GM12874 (cell line): ENCODE measurements at regions not wholly inside any gene's neighbourhood (a gene's known extent, or its start where the extent isn't known, plus 50 kb on each side); places are given as distances from the start of the nearest gene placed in this dataset.

ENCODE experiments used
- TF ChIP-seq, protein P1 (sequence below): IDR thresholded peaks from 2 replicates; pipeline ENCODE4 v1.5.1; 2011; ENCODE audit warnings: low read depth, mild to moderate bottlenecking, control low read depth, low read length, moderate library complexity; ENCODE audit not compliant: insufficient read depth

DNA sequence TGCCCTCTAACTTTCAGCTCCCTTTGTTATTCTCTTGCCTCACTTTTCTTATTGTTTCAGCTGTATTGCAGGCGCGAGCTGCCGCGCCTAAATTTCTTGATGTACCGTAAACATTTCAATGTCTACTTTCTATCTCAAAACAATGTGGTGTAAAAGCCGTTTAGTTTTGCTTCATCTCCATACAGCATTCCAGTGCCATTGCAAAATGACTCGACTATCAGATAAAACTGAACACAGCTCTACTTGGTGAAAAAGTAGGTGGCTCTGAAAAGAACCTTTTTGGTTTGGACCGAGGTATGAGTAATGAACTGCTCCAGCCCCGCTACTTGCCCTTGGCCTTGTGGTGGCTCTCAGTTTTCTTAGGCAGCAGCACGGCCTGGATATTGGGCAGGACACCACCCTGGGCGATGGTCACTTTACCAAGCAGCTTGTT lies 74.6 kb downstream of the OR2B2 start:
- TF ChIP-seq, protein P1, sequence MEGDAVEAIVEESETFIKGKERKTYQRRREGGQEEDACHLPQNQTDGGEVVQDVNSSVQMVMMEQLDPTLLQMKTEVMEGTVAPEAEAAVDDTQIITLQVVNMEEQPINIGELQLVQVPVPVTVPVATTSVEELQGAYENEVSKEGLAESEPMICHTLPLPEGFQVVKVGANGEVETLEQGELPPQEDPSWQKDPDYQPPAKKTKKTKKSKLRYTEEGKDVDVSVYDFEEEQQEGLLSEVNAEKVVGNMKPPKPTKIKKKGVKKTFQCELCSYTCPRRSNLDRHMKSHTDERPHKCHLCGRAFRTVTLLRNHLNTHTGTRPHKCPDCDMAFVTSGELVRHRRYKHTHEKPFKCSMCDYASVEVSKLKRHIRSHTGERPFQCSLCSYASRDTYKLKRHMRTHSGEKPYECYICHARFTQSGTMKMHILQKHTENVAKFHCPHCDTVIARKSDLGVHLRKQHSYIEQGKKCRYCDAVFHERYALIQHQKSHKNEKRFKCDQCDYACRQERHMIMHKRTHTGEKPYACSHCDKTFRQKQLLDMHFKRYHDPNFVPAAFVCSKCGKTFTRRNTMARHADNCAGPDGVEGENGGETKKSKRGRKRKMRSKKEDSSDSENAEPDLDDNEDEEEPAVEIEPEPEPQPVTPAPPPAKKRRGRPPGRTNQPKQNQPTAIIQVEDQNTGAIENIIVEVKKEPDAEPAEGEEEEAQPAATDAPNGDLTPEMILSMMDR: no peak

GRCh38 chr6:27836783-27837624 lies 75.2 kb downstream of the OR2B2 start:
- TF ChIP-seq, protein P1: no peak

DNA sequence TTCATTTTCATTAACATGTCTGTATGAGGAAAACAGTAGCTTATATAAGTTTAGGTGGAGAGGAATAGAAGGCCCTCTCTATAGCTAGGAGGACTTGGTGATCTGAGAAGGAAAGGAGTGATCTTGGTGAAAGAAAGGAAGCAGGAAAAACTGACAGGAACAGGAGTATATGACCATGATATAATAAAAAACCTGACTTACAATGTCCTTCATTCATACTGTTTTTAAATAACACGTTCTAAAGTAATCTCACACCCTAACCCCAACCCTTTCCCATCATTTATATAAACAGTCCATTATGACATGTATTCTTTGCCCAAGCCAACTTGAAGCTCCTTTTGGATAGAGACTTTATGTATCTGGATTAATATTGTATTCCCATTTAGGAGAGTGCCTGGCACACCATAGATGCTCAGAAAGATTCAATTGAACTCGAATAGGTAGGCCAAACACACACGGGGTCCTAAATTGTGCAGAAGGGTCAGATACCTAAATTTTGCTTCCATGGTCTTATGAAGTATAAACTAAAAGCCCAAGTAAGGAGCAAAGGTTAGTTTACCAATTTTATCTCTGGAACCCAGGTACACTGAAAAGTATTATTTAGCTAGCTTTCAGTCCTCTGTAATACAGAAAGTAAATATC lies 75.9 kb downstream of the OR2B2 start:
- TF ChIP-seq, protein P1: no peak

GRCh38 chr6:27834879-27835549 lies 77.2 kb downstream of the OR2B2 start:
- TF ChIP-seq, protein P1: no peak

GRCh38 chr6:27834384-27834783 lies 77.8 kb downstream of the OR2B2 start:
- TF ChIP-seq, protein P1: no peak

GRCh38 chr6:27830212-27830599 lies 82.0 kb downstream of the OR2B2 start:
- TF ChIP-seq, protein P1: no peak
